Nephron progenitor cell (in vitro differentiated cells): ENCODE measurements at regions not wholly inside any gene's neighbourhood (a gene's known extent, or its start where the extent isn't known, plus 50 kb on each side); places are given as distances from the start of the nearest gene placed in this dataset.

Source experiments
- DNase-seq: peaks from one replicate; pipeline ENCODE4 v3.0.0; 2021
- H3K27ac Mint-ChIP-seq: 2 replicates; pipeline ENCODE4 v1.8.0; 2021; ENCODE audit warnings: mild to moderate bottlenecking, moderate library complexity, mixed read lengths
- H3K27me3 Mint-ChIP-seq: 2 replicates; pipeline ENCODE4 v1.8.0; 2021; ENCODE audit warnings: mild to moderate bottlenecking, low read depth, mixed read lengths; ENCODE audit not compliant: poor library complexity
- H3K36me3 Mint-ChIP-seq: 2 replicates; pipeline ENCODE4 v1.8.0; 2021; ENCODE audit warnings: low read depth, mixed read lengths
- H3K4me1 Mint-ChIP-seq: 2 replicates; pipeline ENCODE4 v1.8.0; 2021; ENCODE audit warnings: mixed read lengths
- H3K4me3 Mint-ChIP-seq: 2 replicates; pipeline ENCODE4 v1.8.0; 2021; ENCODE audit warnings: mild to moderate bottlenecking, moderate library complexity, mixed read lengths
- H3K9me3 Mint-ChIP-seq: 2 replicates; pipeline ENCODE4 v1.8.0; 2021; ENCODE audit warnings: mild to moderate bottlenecking, moderate library complexity, mixed read lengths
- TF ChIP-seq, protein P1 (sequence below): fragments of 200-600 bp; sonication (generic); IDR thresholded peaks from 2 replicates; pipeline ENCODE4 v1.5.0; 2021; ENCODE audit warnings: antibody characterized with exemption

DNA sequence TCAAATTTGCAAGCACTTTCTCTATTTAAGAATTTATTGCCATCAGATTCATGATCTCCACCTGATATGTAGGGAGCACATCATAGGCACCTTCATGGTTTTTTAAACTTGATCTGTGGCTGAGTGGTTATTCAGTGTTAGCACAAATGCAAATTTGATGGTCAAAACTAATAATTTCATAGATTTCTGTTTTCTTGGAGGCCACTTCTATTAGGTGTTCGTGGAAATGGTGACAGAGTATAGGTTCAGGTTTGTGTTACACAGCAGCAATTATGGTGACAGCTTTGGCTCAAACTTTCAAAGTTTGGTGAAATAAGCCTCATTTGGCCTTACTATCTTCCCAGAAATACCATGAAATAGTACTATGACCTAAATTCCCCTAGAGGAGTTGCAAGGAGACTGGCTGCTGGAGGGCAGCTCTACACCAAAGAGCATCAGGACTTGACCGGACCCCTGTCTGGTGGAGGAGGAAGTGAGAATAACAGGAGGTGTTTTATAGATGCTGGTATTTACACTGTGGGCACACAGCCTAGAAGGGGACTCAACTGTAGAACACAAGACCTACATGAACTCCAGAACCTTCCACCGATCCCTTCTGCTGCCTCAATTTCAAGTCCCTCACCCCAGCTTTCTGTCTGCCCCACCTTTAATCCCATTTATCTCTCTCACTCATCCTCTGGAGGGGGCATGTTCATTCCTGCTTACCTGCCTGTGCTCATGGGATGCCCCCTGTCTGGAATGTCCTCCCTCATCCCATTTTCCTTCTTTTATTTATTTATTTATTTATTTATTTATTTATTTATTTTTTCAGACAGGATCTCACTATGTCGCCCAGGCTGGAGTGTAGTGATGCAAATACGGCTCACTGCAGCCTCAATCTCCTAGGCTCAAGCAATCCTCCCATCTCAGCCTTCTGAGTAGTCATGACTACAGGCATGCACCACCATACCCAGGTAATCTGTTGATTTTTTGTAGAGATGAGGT is 132.9 kb upstream of the SIX2 start:
- peaks cover 9% of the 10 kb centered on the region for H3K36me3 Mint-ChIP-seq
- peaks cover 32% of the 10 kb centered on the region for H3K27me3 Mint-ChIP-seq
- DNase-seq = no peak
- TF ChIP-seq, protein P1, sequence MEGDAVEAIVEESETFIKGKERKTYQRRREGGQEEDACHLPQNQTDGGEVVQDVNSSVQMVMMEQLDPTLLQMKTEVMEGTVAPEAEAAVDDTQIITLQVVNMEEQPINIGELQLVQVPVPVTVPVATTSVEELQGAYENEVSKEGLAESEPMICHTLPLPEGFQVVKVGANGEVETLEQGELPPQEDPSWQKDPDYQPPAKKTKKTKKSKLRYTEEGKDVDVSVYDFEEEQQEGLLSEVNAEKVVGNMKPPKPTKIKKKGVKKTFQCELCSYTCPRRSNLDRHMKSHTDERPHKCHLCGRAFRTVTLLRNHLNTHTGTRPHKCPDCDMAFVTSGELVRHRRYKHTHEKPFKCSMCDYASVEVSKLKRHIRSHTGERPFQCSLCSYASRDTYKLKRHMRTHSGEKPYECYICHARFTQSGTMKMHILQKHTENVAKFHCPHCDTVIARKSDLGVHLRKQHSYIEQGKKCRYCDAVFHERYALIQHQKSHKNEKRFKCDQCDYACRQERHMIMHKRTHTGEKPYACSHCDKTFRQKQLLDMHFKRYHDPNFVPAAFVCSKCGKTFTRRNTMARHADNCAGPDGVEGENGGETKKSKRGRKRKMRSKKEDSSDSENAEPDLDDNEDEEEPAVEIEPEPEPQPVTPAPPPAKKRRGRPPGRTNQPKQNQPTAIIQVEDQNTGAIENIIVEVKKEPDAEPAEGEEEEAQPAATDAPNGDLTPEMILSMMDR = no peak
- no peak overlapping the region for H3K4me3 Mint-ChIP-seq
- H3K9me3 Mint-ChIP-seq = peaks cover 14% of the 10 kb centered on the region
- no peak overlapping the region for H3K27ac Mint-ChIP-seq
- peaks cover 45% of the 10 kb centered on the region for H3K4me1 Mint-ChIP-seq

DNA sequence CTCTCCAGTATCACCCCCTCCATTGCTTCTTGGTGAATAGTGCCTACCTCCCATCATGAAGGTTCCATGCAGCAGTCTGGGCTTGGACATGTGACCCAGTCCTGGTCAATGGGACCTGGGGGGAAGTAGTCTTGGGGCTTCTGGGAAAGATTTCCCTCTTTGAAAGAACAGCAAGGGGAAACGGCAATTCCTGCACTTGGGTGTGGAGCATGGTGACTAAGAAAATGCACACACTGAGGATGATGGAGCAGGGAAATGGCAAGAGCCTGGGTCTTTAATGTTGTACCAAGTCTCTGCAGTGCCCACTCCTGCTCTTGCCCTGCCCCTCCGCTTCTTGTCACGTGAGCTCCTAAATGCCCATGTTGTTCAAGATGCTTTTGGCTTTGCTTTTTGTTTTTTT is 131.4 kb upstream of the SIX2 start:
- no peak for DNase-seq
- H3K4me3 Mint-ChIP-seq = no peak overlapping the region

DNA sequence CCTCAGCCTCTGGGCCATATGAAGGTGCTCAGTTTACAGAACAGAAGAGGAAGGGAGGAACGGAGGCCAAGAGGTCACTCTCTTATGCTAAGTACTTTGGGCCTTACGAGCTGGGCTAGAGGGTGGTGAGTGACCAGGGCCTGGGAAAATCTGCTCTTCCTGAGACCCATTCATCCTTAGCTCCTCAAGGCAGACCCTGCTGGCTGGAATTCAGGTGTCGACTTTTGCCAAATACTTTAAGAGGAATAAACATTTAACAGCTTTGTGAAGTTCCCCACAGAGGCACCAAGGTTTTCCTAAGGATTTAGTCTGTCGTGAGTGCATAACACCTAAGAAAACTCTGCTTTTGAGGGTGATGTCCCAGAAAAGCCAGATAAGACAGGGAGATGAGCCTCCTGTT is 129.7 kb upstream of the SIX2 start:
- no peak overlapping the region for H3K4me3 Mint-ChIP-seq
- peaks cover 1% of the 10 kb centered on the region for H3K9me3 Mint-ChIP-seq
- H3K4me1 Mint-ChIP-seq = peaks cover 57% of the 10 kb centered on the region
- no peak for DNase-seq
- peak overlapping the region; percentile 97 for H3K27ac Mint-ChIP-seq
- no peaks in the 10 kb centered on the region for H3K36me3 Mint-ChIP-seq
- H3K27me3 Mint-ChIP-seq = peaks cover 15% of the 10 kb centered on the region
- TF ChIP-seq, protein P1 = no peak

More for the DNA sequence above, 131.4 kb upstream of the SIX2 start:
- H3K36me3 Mint-ChIP-seq = no peaks in the 10 kb centered on the region
- peaks cover 1% of the 10 kb centered on the region for H3K9me3 Mint-ChIP-seq
- H3K4me1 Mint-ChIP-seq = peaks cover 56% of the 10 kb centered on the region
- H3K27me3 Mint-ChIP-seq = peaks cover 25% of the 10 kb centered on the region
- no peak overlapping the region for H3K27ac Mint-ChIP-seq
- TF ChIP-seq, protein P1 = no peak

DNA sequence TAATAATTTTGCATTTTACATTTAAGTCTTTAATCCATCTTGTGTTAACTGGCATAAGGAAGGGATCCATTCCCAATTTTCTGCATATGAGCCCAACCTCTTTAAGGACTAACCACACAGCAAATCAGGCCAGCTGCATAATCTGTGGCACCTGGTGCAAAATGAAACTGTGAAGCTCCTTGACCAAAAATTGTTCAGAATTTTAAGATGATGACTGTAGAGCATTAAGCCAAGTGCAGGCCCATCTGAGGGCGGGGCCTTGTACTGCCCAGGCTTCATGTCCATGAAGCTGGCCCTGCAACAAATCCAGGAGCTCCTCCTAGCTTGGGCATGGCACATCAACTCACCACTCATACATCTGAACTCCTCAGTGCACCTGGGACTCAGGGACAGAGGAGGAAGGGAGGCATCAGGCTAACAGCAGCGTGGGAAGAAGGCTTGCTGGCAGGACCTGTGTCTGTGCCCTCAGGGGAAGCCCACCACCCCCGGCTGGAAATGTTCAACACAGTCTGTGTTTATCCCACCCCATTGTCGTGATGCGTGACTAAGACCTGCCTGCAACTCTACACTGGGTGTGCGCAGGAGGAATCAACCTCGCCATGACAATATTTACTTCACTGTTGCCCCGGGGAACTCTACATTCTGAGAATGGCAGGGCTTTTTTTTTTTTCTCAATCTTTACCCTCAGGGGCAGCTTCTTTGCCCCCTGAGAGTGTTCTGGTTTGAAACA is 128.9 kb upstream of the SIX2 start:
- H3K4me1 Mint-ChIP-seq = peaks cover 65% of the 10 kb centered on the region
- DNase-seq = no peak
- peak overlapping the region; percentile 97 for H3K27ac Mint-ChIP-seq
- no peaks in the 10 kb centered on the region for H3K36me3 Mint-ChIP-seq
- TF ChIP-seq, protein P1 = no peak
- H3K9me3 Mint-ChIP-seq = peaks cover 9% of the 10 kb centered on the region
- H3K4me3 Mint-ChIP-seq = no peak overlapping the region
- H3K27me3 Mint-ChIP-seq = peaks cover 7% of the 10 kb centered on the region

DNA sequence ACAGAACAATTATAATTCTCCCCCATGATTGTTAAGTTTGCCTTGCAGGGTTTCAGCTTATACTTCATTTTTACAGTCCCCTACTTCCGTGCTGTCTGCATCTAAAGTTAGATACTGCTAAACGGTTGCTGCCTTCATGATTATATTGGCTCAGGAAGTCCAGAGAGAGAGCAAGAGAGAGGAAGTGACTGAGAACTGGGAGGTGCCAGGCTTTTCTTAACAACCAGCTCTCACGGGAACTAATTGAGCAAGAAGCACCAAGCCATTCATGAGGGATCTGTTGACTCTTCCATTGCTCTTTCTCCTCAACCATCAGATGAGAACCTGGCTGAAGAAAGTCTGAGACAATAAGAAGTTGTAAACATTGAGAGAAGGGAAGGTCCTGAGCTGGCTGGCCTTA is 125.5 kb upstream of the SIX2 start:
- no peak overlapping the region for H3K4me3 Mint-ChIP-seq
- TF ChIP-seq, protein P1 = no peak
- H3K36me3 Mint-ChIP-seq = no peaks in the 10 kb centered on the region
- H3K9me3 Mint-ChIP-seq = peaks cover 10% of the 10 kb centered on the region
- DNase-seq = no peak
- H3K4me1 Mint-ChIP-seq = peaks cover 72% of the 10 kb centered on the region
- no peaks in the 10 kb centered on the region for H3K27me3 Mint-ChIP-seq
- H3K27ac Mint-ChIP-seq = peak overlapping the region; percentile 50
